ENCODE measurements at regions not wholly inside any gene's neighbourhood (a gene's known extent, or its start where the extent isn't known, plus 50 kb on each side); places are given as distances from the start of the nearest gene placed in this dataset.

GRCh38 chr13:62781866-62782265, 1366.2 kb upstream of the PCDH20 start:
- TF ChIP-seq ZNF274 (IDR thresholded peaks at IDR 0.05; ENCODE audit: low read depth, low read length): no peak
- no peak for TF ChIP-seq YY1 (IDR thresholded peaks at IDR 0.05; ENCODE audit: insufficient read depth, insufficient read length)
- no peak for TF ChIP-seq SUZ12 (IDR thresholded peaks at IDR 0.05; ENCODE audit: extremely low read depth, insufficient read depth, insufficient read length)
